WERI-Rb-1 (cell line): ENCODE measurements at regions not wholly inside any gene's neighbourhood (a gene's known extent, or its start where the extent isn't known, plus 50 kb on each side); places are given as distances from the start of the nearest gene placed in this dataset.

Experiments used
- DNase-seq: peaks from one replicate; pipeline ENCODE4 v3.0.0-alpha.2; 2020
- H3K27ac ChIP-seq: fragments of 250-450 bp; sonication (Bioruptor Pico); 2 replicates; pipeline ENCODE4 v1.5.1; 2020; ENCODE audit warnings: mild to moderate bottlenecking, moderate library complexity
- H3K27me3 ChIP-seq: fragments of 250-450 bp; sonication (Bioruptor Pico); 2 replicates; pipeline ENCODE4 v1.5.1; 2021; ENCODE audit warnings: mild to moderate bottlenecking, low read depth, moderate library complexity; ENCODE audit not compliant: insufficient read depth, severe bottlenecking
- H3K36me3 ChIP-seq: fragments of 250-450 bp; sonication (Bioruptor Pico); 2 replicates; pipeline ENCODE4 v1.5.1; 2020; ENCODE audit warnings: mild to moderate bottlenecking, moderate library complexity
- H3K4me3 ChIP-seq: 2 replicates; pipeline ENCODE4 v1.5.1; 2011; ENCODE audit warnings: low read depth, mild to moderate bottlenecking, control low read depth, low read length
- H3K9me3 ChIP-seq: fragments of 250-450 bp; sonication (Bioruptor Pico); 2 replicates; pipeline ENCODE4 v1.5.1; 2021; ENCODE audit warnings: mild to moderate bottlenecking, moderate library complexity; ENCODE audit not compliant: severe bottlenecking
- CTCF ChIP-seq: IDR thresholded peaks from 2 replicates; pipeline ENCODE4 v1.5.1; 2011; ENCODE audit warnings: low read depth, mild to moderate bottlenecking, control low read depth, inconsistent platforms, low read length

GRCh38 chr9:79378107-79378506 lies 193.7 kb upstream of the TLE4 start:
- no peak for TF ChIP-seq CTCF
- Histone ChIP-seq H3K36me3 (no peaks in the 10 kb centered on the region), H3K9me3 (peaks cover 2% of the 10 kb centered on the region), H3K27ac (no peak overlapping the region), H3K4me3 (no peak overlapping the region), H3K27me3 (no peaks in the 10 kb centered on the region)
- no peak for DNase-seq

DNA sequence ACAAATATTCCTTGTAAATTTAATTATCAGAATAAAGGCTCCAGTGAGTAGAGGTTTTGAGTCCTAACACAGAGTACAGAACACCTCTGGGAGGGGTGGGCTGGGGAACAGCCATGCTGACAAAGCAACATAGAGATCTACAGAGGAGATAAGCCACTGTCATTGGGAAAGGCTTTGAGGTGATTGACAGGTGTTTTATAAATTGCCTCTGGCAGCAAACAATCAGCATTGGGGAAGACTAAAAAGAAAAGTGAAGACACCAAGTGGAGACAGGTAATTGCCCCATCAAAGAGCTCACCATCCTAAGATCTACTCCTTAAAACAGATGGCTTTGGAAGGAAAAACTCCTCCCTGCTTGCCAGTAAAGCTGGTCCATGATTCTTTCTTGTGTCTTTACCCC lies 189.7 kb upstream of the TLE4 start:
- Histone ChIP-seq H3K4me3 (no peak overlapping the region), H3K27ac (no peak overlapping the region), H3K36me3 (no peaks in the 10 kb centered on the region), H3K9me3 (peaks cover 2% of the 10 kb centered on the region), H3K27me3 (no peaks in the 10 kb centered on the region)
- TF ChIP-seq CTCF, result no peak
- no peak for DNase-seq

DNA sequence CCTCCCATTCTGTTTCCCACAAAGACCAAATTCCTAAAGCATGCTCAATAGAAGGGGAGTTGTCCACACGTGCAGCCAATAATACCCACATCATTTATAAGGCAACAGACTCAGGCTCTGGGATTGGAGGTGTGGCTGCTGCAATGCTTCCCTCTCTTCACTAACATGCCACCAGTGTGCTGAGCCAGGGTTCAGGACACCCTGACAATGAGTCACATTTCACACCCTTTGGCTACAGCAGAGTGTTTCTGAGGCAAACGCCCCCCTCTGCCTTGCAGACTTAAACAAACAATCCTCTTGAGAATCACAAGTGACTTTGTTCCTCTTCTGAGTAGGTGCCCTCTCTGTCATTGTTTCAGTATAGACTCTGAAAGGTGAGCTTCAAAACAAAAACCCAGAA lies 189.3 kb upstream of the TLE4 start:
- no peak for DNase-seq
- Histone ChIP-seq H3K27me3 (no peaks in the 10 kb centered on the region), H3K36me3 (no peaks in the 10 kb centered on the region), H3K9me3 (peaks cover 2% of the 10 kb centered on the region), H3K27ac (no peak overlapping the region), H3K4me3 (no peak overlapping the region)
- TF ChIP-seq CTCF, result no peak

DNA sequence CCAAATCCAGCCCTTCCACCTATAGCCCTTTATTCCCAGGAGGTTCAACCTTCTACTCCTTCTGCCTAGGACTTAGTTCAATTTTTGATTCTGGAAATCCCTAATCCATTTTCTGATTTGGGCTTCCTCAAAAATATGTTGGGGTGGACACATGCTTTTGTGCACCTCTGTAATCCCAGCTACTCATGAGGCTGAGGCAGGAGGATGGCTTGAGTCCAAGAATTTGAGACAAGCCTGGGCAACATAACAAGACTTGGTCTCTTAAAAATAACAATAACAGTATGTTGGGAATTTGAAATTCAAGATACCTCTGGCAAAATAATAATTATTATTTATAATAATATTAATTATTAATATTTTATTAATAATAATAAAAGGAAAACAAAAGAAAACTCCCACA lies 188.7 kb upstream of the TLE4 start:
- H3K4me3 ChIP-seq, result no peak overlapping the region
- H3K27ac ChIP-seq, result no peak overlapping the region
- H3K36me3 ChIP-seq, result no peaks in the 10 kb centered on the region
- DNase-seq, result no peak
- H3K27me3 ChIP-seq, result no peaks in the 10 kb centered on the region
- peaks cover 2% of the 10 kb centered on the region for H3K9me3 ChIP-seq
- no peak for TF ChIP-seq CTCF

- H3K36me3 ChIP-seq, result no peaks in the 10 kb centered on the region
- H3K27me3 ChIP-seq, result no peaks in the 10 kb centered on the region
- no peak overlapping the region for H3K27ac ChIP-seq
- DNase-seq, result no peak
- no peak for TF ChIP-seq CTCF
- peaks cover 2% of the 10 kb centered on the region for H3K9me3 ChIP-seq
- H3K4me3 ChIP-seq, result no peak overlapping the region
Measured at GRCh38 chr9:79384091-79384490, 187.7 kb upstream of the TLE4 start.

- no peak for DNase-seq
- TF ChIP-seq CTCF, result no peak
Measured at GRCh38 chr9:79384501-79384900, 187.3 kb upstream of the TLE4 start.

More at GRCh38 chr9:79384501-79384900, 187.3 kb upstream of the TLE4 start:
- H3K4me3 ChIP-seq, result no peak overlapping the region
- no peaks in the 10 kb centered on the region for H3K36me3 ChIP-seq
- H3K27ac ChIP-seq, result no peak overlapping the region
- no peaks in the 10 kb centered on the region for H3K27me3 ChIP-seq
- peaks cover 2% of the 10 kb centered on the region for H3K9me3 ChIP-seq
